ENCODE measurements at regions not wholly inside any gene's neighbourhood (a gene's known extent, or its start where the extent isn't known, plus 50 kb on each side); places are given as distances from the start of the nearest gene placed in this dataset.

DNA sequence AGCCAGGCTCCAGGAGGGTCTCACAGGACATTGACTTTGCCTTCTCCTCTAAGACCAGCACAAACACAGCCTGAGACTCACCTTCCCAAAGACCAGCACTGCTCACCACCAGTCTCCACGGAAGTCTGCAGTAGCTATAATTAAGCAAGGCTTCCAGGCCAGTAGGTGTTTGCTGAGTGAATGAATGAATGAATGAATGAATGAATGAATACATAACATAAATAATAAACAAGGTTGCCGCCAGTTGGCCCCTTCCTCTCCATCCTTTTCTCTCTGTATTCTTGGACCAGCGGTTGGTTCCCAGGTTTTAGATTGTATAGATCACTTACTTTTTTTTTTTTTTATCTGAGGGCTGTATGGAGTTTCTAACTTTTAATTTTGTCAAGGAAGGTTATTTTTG is 222.4 kb upstream of the ID2 start:
- TF ChIP-seq CTCF (IDR thresholded peaks at IDR 0.05) (no peak), POLR2A (IDR thresholded peaks at IDR 0.05) (no peak), POLR2AphosphoS5 (IDR thresholded peaks at IDR 0.05) (no peak)
